Ovary (tissue), 7 donors: ENCODE measurements at regions not wholly inside any gene's neighbourhood (a gene's known extent, or its start where the extent isn't known, plus 50 kb on each side); places are given as distances from the start of the nearest gene placed in this dataset.

Experiments used
- DNase-seq, 5 donors: peaks; one replicate each; pipeline ENCODE4 v3.0.0-alpha.2; 2019 to 2020
- H3K27ac ChIP-seq, 2 donors: fragments of 200-600 bp; one replicate each; pipeline versions ENCODE4 v1.5.1 to v1.8.0; 2019 to 2022
- H3K27me3 ChIP-seq: fragments of 200-600 bp; one replicate; pipeline ENCODE4 v1.8.0; 2022
- H3K36me3 ChIP-seq: fragments of 200-600 bp; sonication (generic); one replicate; pipeline ENCODE4 v1.5.1; 2019
- H3K4me1 ChIP-seq: one replicate; pipeline ENCODE4 v1.8.1; 2013; ENCODE audit warnings: mild to moderate bottlenecking, moderate library complexity; ENCODE audit not compliant: insufficient read depth
- H3K4me3 ChIP-seq: fragments of 200-600 bp; sonication (generic); one replicate; pipeline ENCODE4 v1.5.1; 2017
- H3K9me3 ChIP-seq, 2 donors: fragments of 200-600 bp in 1 of 2; sonication (generic) in 1 of 2; one replicate each; pipeline versions ENCODE4 v1.5.1 to v1.8.1; 2013 to 2019; ENCODE audit warnings: mild to moderate bottlenecking in 1 of 2, moderate library complexity in 1 of 2
- EP300 ChIP-seq: sonication (generic); formaldehyde crosslinking; IDR thresholded peaks from one replicate; pipeline ENCODE4 v1.6.1; 2017; ENCODE audit warnings: antibody characterized with exemption
- POLR2A ChIP-seq: fragments of 450-650 bp; IDR thresholded peaks from one replicate; pipeline ENCODE4 v1.6.1; 2017; ENCODE audit warnings: antibody characterized with exemption, mild to moderate bottlenecking, moderate library complexity
- WGBS, 3 donors: extraction: QIAGEN DNeasy Blood & Tissue Kit in 1 of 3; methylation state at CpG; one replicate each; pipeline versions ENCODE4 v1.1.5 to v1.1.7; 2013 to 2017; 5-methylcytosine and 5-hydroxymethylcytosine counted together
- intact Hi-C, 4 donors: fragments of 100-400 bp; cut with DNase I; formaldehyde crosslinking; loops; one replicate each; pipeline versions ENCODE4 v1.11.0 to v1.15.1; 2022 to 2023
- TF ChIP-seq, protein P1 (sequence below), 3 donors: fragments of 450-650 bp in 2 of 3; fragments of 200-600 bp in 1 of 3; IDR thresholded peaks; one replicate each; pipeline versions ENCODE4 v1.5.1 to v1.8.0; 2016 to 2022; ENCODE audit warnings: antibody characterized with exemption in 3 of 3, mild to moderate bottlenecking in 1 of 3
- donor health status: DM: no; HTN: no; CAD: no; lungs with moderate emphysema.
- donor health status: DM: no; HTN: no; CAD: no.
- donor health status: Bipolar disorder and iron deficiency.
- donor health status: DM: no; HTN: no; CAD: no.
- donor health status: DM: yes; HTN: yes; CAD: no.

DNA sequence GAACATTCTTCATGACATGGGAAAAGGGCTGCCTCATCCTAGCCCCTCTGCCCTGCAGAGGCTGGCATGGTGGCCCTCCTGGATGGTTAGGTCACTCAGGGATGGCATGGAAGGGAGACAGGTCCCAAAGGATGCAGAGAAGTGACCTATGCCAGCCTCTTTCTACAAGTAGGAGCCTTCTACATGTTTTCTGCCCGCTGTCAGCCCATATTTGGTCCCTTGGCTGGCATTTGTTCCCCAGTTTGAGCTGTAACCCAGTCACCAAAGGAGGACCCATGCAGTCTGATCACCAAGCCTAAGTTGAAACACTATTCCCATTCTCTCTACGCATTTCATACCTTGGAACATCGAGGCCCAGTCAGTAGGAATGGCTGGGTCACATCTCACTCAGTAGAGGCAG is 95.4 kb downstream of the PJA1 start:
- intact Hi-C loops = no loop called here
- TF ChIP-seq POLR2A (no peak), EP300 (no peak)
- TF ChIP-seq, protein P1, sequence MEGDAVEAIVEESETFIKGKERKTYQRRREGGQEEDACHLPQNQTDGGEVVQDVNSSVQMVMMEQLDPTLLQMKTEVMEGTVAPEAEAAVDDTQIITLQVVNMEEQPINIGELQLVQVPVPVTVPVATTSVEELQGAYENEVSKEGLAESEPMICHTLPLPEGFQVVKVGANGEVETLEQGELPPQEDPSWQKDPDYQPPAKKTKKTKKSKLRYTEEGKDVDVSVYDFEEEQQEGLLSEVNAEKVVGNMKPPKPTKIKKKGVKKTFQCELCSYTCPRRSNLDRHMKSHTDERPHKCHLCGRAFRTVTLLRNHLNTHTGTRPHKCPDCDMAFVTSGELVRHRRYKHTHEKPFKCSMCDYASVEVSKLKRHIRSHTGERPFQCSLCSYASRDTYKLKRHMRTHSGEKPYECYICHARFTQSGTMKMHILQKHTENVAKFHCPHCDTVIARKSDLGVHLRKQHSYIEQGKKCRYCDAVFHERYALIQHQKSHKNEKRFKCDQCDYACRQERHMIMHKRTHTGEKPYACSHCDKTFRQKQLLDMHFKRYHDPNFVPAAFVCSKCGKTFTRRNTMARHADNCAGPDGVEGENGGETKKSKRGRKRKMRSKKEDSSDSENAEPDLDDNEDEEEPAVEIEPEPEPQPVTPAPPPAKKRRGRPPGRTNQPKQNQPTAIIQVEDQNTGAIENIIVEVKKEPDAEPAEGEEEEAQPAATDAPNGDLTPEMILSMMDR (IDR thresholded peaks at IDR 0.05) = no peak
- no peaks in the 10 kb centered on the region for H3K36me3 ChIP-seq
- DNase-seq = no peak
- no peaks in the 10 kb centered on the region for H3K27me3 ChIP-seq
- no peak overlapping the region for H3K4me3 ChIP-seq
- no peak overlapping the region for H3K27ac ChIP-seq
- 77 to 82% (median 80%) methylated on average over 3 of the region's 3 CpGs for WGBS, 3 donors
- no peaks in the 10 kb centered on the region for H3K9me3 ChIP-seq
- H3K4me1 ChIP-seq = peaks cover 4% of the 10 kb centered on the region

DNA sequence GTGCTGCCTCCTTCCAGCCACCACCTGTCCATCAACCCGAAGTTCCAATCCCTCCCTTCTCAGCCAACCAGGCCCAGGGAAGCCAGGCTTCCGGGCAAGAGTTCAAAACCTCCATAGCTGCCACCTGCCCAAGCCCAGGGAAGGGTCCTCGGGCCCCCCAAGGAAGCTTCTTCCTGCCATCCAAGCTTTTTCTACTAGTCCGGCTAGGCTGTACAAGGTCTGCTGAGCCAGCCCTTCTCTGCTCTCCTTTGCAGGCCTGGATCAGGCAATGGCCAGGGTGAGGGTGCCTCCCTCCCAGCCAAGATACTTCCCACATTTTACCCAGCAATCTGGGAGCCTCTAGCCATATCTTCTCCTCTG is 96.2 kb downstream of the PJA1 start:
- no peak overlapping the region for H3K27ac ChIP-seq
- peaks cover 4% of the 10 kb centered on the region for H3K4me1 ChIP-seq
- DNase-seq = no peak
- H3K27me3 ChIP-seq = no peaks in the 10 kb centered on the region
- no peak overlapping the region for H3K4me3 ChIP-seq
- intact Hi-C loops = no loop called here
- no peaks in the 10 kb centered on the region for H3K36me3 ChIP-seq
- WGBS, 3 donors = 69 to 81% (median 77%) methylated on average over 4 of the region's 4 CpGs
- H3K9me3 ChIP-seq = no peaks in the 10 kb centered on the region
- TF ChIP-seq POLR2A (no peak), EP300 (no peak)
- TF ChIP-seq, protein P1 (IDR thresholded peaks at IDR 0.05) = no peak

DNA sequence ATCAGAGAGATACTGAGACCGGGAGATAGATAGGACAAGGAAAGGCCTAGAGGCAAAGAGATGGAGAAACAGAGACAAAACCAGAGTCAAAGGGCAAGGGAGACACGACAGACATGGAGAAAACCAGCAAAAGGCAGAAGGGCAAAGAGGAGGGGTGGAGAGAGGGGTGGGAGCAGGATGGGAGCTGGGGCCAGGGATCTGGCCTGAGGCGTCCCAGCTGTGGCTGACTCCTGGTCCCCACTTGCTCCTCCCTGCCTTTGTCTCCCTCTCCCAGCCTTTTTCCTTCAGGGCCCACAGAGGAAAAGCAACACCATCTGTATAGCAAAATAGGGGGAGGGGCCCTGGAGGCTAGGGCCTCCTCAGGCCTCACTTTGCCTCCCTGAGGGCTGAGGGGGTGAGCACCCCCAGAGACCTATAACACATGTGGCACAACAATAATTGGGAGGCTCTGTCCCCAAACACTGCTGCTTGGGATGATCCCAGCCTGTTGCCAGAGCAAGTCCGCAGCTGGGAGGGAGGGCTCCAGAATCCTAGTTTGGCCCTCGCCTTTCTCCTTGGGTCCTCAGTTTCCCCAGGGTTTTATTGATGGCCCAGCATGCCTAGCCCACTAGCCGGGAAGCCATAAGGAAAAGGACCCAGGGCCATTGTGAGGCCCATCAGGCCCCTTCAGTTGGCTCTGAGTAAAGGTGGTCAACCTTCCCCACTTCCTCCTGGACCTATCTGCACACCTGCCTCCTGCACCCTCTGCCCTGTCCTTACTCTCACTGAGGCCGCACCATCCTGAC is 96.8 kb downstream of the PJA1 start:
- Histone ChIP-seq H3K27me3 (no peaks in the 10 kb centered on the region), H3K27ac (no peak overlapping the region), H3K9me3 (peaks cover 0 to 3% of the 10 kb centered on the region in 2 donors), H3K36me3 (no peaks in the 10 kb centered on the region), H3K4me1 (peaks cover 4% of the 10 kb centered on the region), H3K4me3 (no peak overlapping the region)
- 70 to 80% (median 71%) methylated on average over 7 of the region's 7 CpGs for WGBS, 3 donors
- intact Hi-C loops = no loop called here
- TF ChIP-seq, protein P1 (IDR thresholded peaks at IDR 0.05) = no peak
- TF ChIP-seq POLR2A (no peak), EP300 (no peak)
- DNase-seq = no peak

DNA sequence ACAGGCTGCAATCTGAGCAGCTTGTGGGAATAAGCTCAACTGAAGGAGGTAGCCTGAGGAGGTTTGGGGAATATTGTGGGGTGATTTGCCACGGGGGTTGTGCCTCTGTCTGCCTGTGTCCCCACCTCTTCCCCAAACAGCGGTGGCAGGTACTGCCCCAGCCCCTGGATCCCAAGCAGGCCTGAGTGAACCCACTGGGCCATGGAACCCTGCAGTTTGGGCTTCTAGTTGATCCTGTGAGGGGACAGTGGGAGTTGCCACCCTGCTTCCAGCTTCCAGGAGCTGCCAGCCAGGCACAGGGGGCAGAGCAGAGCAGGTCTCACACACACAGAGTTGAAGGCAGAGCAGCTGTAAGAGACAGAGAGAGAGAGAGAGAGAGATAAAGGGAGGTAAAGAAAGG is 97.4 kb downstream of the PJA1 start:
- intact Hi-C loops = no loop called here
- DNase-seq = no peak

More for the DNA sequence above, 97.4 kb downstream of the PJA1 start:
- H3K27me3 ChIP-seq = no peaks in the 10 kb centered on the region
- no peaks in the 10 kb centered on the region for H3K36me3 ChIP-seq
- WGBS, 3 donors = 68 to 75% (median 72%) methylated on average over 2 of the region's 2 CpGs
- TF ChIP-seq, protein P1 (IDR thresholded peaks at IDR 0.05) = no peak
- TF ChIP-seq EP300 (no peak), POLR2A (no peak)
- no peak overlapping the region for H3K27ac ChIP-seq
- peaks cover 0 to 3% of the 10 kb centered on the region in 2 donors for H3K9me3 ChIP-seq
- H3K4me1 ChIP-seq = peaks cover 4% of the 10 kb centered on the region
- H3K4me3 ChIP-seq = no peak overlapping the region
